Stimulated activated naive CD4-positive, alpha-beta T cell treated with Interleukin-2 at 50 U/mL for 16 hours (primary cell): ENCODE measurements at regions not wholly inside any gene's neighbourhood (a gene's known extent, or its start where the extent isn't known, plus 50 kb on each side); places are given as distances from the start of the nearest gene placed in this dataset.
"Not testable (repeated sequence)": the region's sequence is repeated elsewhere in the genome, so short reads cannot be mapped to it uniquely, and the experiment has no call there.

ENCODE experiments used
- DNase-seq: peaks from one replicate; lab custom pipeline; 2025; lab: John Stamatoyannopoulos, UW

DNA sequence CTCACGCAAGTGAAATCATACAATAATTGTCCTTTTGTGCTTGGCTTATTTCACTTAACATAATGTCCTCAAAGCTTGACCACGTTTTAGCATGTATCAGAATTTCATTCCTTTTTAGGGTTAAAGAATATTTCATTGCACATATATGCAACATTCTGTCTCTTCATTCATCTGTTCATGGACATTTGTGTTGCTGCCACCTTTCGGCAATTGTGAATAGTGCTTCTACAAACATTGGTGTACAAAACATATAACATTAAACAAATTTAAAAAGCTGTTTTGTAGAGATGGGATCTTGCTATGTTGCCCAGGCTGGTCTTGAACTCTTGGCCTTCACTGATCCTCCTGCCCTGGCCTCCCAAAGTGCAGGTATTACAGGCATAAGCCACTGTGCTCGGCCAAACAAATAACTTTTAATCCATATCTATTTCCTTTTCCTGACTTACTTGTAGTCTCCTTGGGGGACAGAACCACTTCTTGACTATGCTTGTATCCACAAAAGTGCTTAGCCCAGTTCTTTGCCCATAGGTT is 209.3 kb downstream of the SLC4A3 start:
- DNase-seq = no peak

DNA sequence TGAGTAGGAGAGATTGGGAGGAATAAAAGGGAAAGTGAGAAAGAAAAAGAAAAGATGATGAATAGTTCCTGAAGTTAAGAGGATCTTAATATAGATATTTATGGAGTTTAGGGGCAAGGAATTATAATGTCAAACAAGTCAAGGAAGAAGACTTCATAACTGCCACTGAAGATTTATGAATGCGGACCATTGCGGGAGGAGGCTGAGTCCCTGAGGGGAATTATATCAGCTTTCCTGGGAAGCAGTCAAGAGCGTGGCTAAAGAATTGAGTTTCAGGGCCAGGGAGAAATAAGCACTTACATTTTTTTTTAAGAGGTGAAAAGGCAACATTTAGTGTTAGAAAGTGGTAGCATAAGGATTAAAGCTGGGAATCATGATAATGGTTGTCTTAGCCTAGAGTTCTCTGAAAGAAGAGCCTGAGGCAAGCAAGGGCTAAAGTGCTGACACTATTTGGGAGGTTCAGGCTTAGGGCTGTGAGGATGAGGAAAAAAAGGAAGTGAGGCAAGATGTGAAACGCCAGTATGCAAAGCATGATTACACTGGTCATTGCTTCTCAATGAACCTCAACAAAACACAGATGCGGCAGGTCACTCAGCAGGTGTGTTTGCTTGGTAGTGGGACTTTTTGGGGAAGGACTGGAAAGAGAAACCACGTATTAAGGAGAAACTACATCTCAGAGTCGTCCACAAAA is 217.1 kb downstream of the SLC4A3 start:
- DNase-seq = no peak

DNA sequence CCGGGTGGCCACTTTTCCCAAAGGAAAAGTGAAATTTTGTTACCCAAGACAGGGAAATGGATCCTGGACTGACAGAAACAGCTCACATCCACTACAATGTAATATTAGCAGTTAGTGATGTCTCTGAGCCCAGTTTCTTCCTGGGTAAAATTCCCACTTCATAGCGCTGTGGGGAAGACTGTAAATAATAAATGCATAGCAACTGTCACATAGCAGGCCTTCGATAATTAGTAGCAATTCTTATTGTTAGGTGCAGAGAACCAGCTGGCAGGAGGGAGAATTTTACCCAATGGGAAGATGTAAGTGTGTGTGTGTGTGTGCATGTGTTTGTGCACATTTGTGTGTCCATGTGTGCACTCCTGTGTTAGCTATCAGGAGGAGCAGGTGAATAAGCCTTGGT is 221.5 kb downstream of the SLC4A3 start:
- no peak for DNase-seq

DNA sequence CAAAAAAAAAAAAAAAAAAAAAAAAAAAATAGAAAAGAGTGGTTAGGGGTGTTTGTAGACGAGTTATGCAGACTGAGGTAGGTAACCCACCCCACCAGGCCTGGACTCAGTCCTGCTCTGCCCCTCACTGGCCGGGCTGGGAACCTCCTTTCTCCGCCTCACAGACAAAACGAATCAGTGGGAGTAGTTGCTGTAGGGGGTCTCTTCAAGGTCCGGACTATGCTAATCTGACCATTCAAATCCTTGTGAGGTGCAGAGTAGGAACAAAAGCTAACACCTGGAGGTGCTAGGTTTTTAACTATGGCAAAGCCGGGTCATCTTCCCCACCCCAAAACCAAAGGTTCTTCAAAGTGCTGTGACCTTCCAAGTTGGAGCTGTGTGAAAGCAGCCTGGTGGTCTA is 223.7 kb downstream of the SLC4A3 start:
- no peak for DNase-seq

DNA sequence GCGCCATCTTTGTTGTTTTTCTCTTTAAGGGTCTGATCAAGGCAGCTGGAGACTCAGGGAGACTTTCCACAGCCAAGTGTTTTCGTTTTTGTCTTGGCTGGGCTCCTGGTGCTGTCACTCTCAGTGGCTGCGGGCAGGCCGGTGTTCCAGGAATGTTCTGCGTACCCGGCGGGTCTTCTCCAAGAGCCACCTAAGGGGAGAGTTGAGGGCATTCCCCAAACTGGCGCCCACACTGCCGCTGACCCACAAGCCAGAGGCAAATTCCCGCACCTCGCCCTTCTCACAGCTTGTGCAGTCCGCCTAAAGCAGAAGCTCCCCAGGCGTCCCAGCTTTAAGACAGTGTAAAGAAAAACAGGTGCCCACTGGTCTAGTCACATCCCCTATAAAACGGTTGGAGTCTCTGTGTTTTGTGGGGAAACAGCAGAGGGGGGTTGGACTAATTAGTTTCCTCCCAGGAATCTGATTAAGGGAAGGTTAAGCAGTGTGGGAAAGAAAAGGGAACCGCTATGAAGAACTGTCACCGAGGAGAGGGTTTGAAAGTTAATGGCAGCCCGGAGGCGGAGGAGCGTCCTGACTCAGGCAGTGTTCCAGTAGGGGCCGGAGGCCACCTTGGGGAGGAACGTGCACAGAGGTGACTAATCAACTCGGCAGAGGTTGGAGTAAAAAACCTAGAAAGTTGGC is 224.5 kb downstream of the SLC4A3 start:
- DNase-seq = no peak

DNA sequence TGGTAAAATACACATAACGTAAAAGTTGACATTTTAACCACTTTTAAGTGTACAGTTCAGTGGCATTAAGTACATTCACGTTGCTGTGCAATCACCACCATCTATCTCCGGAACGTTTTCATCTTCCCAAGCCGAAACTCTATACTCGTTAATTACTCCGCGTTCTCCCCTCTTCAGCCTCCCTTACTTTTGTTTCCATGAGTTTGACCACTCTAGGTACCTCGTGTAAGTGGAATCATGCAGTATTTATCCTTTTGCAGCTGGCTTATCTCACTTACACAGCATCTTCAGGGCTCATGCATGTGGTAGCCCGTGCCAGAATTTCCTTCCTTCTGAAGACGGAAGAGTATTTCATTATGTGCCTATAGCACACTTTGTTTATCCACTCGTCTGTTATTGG is 225.2 kb downstream of the SLC4A3 start:
- DNase-seq = no peak

DNA sequence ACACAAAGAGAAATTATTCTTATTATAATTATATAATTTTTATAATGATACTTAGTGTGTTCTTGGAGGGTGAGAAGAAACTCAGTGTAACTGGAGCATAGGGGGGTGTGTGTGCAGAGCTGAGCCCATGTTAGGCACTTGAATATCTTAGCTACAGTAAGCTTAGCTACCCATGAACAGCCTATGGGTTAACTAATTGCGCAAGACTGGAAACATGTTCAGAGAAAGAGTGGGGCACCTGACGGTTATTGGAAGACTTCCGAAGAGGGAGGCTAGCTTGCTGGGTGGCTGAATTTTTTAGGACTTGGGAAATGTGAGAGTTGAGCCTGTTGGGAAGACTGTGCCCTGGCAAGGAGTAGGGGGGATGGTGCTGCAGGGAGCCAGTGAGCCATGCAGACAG is 229.2 kb downstream of the SLC4A3 start:
- DNase-seq = no peak

DNA sequence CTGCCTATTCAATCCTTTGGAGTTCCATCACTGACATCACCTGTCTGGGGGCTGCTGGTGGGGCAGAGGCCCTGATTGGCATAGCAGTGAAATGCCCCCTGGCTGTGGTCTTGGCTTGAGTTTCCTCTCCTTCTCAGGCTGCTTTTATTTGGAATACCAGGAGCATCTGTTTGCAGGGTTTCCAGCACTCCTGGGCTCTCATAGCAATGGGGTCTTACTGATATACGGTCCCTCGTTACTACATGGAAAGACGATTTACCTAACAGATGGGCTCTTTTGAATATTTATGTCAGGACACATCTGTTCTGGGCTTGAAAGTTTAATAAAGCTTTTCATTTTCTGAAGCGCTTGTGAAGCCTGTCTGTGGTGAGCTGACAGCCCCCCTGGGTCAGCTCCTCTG is 230.3 kb downstream of the SLC4A3 start:
- no peak for DNase-seq

DNA sequence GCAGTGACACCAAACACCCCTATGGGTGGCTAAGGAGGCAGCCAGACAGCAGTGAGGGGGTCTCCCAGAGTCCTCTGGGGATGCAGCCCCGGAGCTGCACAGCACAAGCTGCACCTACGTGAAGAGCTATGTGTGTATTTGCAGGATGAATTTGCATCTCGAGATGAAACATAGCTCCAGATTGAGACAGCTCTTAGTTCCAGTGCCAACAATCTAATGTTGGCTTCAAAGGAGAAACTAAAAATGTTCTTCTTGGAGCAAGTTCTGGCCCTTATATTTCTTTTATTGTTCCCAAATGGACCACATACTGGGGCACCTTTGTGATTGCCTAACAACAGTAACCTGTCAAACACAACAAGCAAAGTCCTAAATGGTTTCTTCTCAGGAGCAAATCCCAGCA is 233.9 kb downstream of the SLC4A3 start:
- DNase-seq = no peak

DNA sequence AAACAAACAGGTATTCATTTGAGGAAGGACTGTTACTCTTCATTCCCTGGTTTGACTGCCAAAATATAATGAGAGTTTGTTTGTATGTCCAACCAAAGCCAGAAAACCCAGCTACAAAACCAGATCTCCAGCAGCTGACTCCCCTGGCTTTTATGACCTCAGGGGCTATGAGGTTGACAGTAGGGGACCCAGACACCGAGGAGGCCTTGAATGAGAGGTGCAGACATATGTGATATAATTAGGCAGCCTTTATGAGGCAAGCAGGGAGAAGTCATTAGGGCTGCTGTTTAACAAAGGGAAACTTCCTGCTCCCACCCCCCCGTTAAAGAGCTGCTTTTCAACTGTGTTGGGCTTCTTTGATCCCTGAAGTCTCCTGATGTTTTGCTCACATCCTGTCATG is 236.7 kb downstream of the SLC4A3 start:
- no peak for DNase-seq

DNA sequence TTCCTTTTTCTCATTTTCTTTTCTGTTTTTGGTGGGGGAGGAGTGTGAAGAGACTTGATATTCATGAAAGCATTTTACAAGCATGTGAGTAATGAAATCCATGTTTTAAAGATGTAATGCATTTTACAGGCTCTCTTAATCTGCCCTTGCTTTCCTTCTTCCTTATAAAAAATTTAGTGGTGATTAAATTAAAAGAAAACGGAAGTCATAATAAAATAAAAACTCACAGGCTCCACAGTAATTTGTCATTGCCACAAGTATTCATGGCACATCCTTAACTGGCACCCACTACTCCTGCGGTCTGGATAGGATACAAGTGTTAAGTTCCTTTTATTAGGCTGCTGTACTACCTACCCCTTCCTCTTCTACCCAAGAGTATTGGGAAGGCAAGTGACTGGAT is 241.2 kb downstream of the SLC4A3 start:
- DNase-seq = no peak

DNA sequence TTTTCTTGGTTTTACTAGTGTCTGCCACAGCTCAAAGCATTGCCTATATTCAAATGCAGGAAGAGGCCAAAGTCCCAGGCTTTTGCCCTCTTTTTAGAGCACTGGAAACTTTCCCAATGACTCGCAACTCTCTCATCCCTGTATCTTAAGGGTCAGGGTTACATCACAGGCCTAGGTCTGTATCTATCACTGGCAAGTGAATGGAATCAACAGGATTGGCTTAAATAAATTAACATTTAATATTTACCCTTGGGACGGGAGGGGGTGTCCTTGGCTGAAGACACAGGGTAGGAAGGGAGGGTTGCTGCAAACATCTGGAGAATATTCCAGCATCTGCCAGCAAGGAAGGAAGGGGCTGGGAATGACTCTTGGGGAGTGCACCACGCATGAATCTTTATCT is 242.6 kb downstream of the SLC4A3 start:
- no peak for DNase-seq

DNA sequence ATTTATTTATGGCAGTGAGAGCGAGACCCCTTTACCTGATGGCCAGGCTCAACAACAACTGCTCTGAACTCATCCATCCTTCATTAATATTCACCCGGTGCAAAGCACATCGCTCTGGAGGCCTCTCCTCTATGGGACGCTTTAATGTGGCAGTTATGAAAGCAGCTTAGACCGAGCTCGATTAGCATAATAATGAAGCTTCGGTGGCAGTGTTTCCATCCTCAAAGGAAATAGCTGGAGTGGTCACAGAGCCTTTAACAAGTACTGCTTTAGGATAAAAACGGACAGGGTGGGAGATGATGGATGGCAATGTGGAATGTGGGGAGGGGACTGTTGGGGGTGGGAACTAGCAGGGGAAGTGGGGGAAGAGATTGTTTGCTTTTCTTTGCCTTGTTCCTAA is 243.9 kb downstream of the SLC4A3 start:
- DNase-seq = no peak

DNA sequence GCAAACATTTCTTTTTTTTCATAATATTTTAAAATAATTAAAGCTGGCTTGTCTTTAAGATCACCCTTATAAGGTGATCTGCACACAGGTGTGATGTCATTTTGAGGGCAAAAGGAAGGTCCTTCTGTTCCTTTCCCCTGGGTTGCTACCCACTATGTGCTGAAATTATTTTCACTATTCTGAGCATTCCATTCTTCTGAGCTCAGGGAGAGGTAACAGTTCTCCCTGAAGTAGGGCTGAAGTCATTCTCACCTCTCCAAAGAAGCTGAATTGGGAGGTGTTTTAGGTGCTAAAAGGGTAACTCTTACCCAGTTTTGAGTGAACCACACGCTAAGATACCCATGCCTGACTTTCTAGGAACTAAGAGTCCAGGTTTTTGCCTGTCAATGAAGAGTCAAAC is 247.6 kb downstream of the SLC4A3 start:
- no peak for DNase-seq

DNA sequence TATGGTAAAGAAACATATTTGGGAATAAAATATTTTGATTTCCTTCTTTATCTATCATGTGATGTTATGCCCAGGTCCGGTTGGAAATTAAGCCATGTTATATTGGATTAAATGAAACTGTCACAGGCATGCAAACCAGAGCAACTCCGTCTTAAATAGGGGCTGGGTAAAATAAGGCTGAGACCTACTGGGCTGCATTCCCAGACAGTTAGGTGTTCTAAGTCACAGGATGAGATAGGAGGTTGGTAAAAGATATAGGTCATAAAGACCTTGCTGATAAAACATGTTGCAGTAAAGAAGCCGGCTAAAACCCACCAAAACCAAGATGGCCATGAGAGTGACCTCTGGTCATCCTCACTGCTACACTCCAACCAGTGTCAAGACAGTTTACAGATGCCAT is 248.6 kb downstream of the SLC4A3 start:
- not testable (repeated sequence) for DNase-seq

DNA sequence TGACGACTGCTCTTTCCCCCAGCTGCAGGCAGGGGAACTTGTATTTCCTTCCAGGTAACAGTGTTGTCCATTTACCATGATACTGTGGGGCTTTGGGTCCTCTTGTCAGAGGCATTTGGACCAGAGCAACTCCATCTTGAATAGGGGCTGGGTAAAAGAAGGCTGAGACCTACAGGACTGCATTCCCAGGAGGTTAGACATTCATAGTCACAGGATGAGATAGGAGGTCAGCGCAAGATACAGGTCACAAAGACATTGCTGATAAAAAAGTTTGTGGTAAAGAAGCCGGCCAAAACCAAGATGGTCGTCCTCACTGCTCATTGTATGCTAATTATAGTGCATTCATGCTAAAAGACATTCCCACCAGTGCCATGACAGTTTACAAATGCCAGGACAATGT is 249.5 kb downstream of the SLC4A3 start:
- DNase-seq = no peak

DNA sequence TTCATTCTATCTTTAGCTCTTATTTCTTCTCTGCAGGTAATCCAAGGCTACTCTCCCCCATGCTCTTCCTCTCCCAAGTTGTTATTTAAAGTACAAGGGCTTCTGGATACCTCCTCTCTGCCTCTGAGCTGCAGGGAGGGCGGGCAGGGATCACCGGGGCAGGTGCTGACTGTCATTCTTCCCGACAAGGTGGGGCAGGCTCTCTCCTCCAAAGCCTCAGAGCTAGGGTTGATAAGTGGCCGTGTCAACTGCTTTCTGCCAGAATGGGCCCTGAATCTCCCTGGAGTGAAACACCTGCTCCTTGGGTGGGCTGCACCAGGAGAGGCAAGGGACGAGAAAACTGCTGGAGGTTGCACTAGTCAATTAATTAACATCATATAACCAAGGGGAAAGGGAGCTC is 250.3 kb downstream of the SLC4A3 start:
- no peak for DNase-seq

DNA sequence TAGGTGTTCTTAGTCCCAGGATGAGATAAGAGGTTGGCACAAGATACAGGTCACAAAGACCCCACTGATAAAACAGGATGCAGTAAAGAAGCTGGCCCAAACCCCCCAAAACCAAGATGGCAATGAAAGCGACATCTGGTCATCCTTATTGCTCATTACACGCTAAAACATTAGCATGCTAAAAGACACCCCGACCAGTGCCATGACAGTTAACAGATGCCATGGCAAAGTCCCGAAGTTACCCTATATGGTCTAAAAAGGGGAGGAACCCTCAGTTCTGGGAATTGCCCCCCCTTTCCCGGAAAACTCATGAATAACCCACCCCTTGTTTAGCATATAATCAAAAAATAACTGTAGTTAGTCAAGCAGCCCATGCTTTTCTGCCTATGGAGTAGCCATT is 251.1 kb downstream of the SLC4A3 start:
- no peak for DNase-seq

DNA sequence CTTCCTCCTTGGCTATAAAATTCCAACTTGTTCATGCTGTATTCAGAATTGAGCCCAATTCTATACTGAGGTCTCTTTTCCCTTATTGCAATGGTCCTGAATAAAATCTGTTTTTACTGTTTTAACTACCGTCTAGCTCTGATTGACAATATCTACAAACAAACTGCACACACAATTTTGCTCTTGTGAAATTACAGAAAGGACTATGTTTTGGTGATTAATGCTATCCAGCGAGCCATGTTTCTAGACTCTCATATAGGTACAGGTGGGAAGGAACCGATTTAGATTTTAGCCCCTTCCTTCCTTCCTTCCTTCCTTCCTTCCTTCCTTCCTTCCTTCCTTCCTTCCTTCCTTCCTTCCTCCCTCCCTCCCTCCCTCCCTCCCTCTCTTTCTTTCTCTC is 254.4 kb downstream of the SLC4A3 start:
- DNase-seq = no peak

DNA sequence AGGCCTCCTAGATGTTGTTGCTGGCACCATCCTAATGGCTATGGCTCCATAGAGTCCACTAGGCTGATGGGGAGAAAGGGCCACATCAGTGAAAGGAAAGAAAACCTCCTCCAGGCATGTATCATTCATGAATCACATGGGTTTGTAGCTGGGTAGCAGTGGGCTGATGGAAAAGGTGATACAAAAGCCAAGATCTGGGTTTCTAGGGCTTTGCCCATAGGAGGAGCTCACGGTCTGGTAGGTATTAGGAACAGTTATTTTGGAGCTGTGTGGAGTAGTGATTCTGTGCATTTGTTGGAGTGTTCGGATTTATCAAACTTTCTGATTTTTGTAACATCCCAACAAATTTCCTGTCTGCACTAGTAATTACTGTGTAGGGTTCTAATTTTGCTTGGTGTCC is 259.2 kb downstream of the SLC4A3 start:
- no peak for DNase-seq

DNA sequence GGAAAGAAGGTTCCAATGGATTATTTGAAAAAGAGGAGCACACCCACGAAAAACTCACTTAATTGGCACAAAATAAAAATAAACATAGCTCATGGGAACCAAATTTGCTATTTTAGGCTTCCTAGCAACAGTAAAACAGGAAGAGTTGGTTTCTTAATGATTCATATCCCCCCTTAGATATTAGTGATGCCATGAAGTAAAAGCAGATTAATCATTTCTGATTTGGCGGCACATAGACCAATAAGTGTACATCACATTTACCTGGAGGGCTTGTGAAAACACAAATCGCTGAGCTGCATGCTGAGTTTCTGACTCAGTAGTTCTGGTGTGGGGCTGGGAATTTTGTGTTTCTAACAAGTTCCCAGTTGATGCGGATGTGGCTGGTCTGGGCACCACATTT is 260.4 kb downstream of the SLC4A3 start:
- no peak for DNase-seq

DNA sequence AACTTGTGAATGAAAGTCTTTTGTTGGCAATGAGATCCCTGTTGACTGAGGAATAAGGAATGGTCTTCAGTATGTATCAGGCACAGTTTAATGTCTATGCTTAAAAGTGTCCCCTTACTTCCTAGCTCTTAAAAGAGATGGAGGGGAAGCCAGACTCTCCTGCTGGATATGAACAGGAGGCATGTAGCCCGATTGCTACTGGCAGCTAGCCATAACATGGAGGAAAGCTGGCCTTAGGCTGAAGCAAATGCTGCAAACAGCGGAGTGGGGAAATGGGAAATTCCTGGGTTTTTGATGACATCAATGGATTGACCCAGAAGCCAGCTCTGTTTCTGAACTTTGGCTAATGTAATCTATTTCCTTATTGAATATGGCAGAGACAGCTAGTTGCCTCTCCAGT is 266.1 kb downstream of the SLC4A3 start:
- no peak for DNase-seq

DNA sequence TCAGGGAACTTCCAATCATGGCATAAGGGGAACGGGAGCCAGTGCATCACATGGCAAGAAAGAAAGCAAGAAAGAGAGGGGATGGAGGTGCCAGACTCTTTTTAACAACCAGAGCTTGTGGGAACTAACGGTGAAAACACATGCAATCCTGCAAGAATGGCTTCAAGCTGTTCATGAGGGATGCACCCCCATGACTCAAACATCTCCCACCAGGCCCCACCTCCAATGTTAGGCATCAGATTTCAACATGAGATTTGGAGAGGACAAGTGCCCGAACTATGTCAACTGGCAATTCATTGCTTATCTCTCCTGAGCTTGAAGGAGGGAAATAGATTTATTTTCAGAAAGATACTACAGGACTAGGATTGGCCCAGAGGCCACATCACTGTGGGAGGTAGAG is 270.0 kb downstream of the SLC4A3 start:
- DNase-seq = no peak

DNA sequence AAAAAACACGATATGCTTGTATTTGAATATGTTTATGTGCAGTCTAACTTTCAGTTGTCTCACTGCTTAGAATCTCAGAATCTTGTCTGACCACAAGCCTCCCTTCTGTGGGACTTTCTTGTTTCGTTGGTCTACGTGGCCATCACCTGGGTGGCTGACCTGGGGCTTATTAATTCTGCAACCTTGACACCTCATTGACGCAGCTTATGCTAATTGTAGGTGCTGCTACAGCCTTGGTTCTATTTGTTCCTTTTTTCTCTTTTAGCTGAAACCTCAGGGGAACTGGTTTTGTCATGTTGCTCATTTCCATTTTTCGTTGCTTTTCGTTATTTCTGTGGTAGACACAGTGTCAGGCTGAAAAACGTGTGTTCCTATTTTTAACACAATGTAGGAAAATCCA is 273.7 kb downstream of the SLC4A3 start:
- DNase-seq = no peak
